ENCODE measurements at regions not wholly inside any gene's neighbourhood (a gene's known extent, or its start where the extent isn't known, plus 50 kb on each side); places are given as distances from the start of the nearest gene placed in this dataset.

DNA sequence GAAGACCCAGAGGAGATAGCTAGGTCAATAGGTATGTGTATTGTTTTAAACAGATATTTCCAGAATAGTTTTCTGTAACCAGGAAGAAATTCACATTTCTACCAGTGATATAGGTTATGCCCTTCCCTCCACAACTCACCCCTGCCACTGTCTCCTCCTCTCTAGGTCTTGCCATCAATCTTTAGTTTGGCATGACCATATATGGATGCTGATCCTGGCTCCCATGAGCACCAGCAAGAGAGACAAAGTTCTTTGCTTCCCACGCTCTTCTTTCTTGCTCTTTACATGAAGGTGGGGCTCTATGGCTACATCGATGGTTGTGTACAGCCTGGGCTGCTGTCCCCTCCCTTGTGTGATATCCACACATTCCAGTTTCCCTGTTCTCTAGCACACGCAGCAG lies 459.4 kb upstream of the ID4 start:
- Histone ChIP-seq H3K36me3 (ENCODE audit: control insufficient read depth, insufficient read depth, low read length) (no peaks in the 10 kb centered on the region), H3K4me1 (no peaks in the 10 kb centered on the region), H3K4me2 (ENCODE audit: low read length) (no peak overlapping the region), H3K27me3 (ENCODE audit: control insufficient read depth, insufficient read depth, low read length) (no peaks in the 10 kb centered on the region), H3K9me3 (ENCODE audit: control insufficient read depth, low read length) (no peaks in the 10 kb centered on the region), H3K79me2 (no peaks in the 10 kb centered on the region), H3K4me3 (ENCODE audit: low read depth, low read length) (no peak overlapping the region), H3K9ac (no peak overlapping the region), H2AFZ (no peak overlapping the region), H3K27ac (no peak overlapping the region)
- TF ChIP-seq, protein P1, sequence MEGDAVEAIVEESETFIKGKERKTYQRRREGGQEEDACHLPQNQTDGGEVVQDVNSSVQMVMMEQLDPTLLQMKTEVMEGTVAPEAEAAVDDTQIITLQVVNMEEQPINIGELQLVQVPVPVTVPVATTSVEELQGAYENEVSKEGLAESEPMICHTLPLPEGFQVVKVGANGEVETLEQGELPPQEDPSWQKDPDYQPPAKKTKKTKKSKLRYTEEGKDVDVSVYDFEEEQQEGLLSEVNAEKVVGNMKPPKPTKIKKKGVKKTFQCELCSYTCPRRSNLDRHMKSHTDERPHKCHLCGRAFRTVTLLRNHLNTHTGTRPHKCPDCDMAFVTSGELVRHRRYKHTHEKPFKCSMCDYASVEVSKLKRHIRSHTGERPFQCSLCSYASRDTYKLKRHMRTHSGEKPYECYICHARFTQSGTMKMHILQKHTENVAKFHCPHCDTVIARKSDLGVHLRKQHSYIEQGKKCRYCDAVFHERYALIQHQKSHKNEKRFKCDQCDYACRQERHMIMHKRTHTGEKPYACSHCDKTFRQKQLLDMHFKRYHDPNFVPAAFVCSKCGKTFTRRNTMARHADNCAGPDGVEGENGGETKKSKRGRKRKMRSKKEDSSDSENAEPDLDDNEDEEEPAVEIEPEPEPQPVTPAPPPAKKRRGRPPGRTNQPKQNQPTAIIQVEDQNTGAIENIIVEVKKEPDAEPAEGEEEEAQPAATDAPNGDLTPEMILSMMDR (IDR thresholded peaks at IDR 0.05), result no peak

DNA sequence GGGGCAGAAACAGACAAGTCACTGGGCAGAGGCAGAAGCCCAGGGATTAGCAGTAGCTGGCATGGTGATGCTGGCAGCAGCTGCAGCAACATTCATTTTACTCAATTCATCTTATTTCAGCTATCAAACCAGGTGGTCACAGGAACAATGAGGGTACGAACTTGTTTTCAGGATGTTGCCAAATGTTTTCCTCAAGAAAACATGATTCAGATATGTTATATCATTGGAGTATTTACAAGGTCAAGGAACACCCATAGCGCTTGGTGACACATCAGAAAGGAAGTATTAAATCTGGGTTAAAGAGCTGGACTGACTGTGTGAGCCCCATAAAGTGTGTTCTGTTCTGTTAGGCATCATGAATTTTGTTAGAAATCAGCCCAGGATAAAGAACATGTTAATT lies 456.9 kb upstream of the ID4 start:
- H3K36me3 ChIP-seq (ENCODE audit: control insufficient read depth, insufficient read depth, low read length), result no peaks in the 10 kb centered on the region
- H2AFZ ChIP-seq, result no peak overlapping the region
- H3K4me3 ChIP-seq (ENCODE audit: low read depth, low read length), result no peak overlapping the region
- no peaks in the 10 kb centered on the region for H3K9me3 ChIP-seq (ENCODE audit: control insufficient read depth, low read length)
- no peak overlapping the region for H3K9ac ChIP-seq
- TF ChIP-seq, protein P1 (IDR thresholded peaks at IDR 0.05), result no peak
- H3K27me3 ChIP-seq (ENCODE audit: control insufficient read depth, insufficient read depth, low read length), result no peaks in the 10 kb centered on the region
- H3K79me2 ChIP-seq, result no peaks in the 10 kb centered on the region
- H3K4me1 ChIP-seq, result no peaks in the 10 kb centered on the region
- no peak overlapping the region for H3K27ac ChIP-seq
- H3K4me2 ChIP-seq (ENCODE audit: low read length), result no peak overlapping the region

DNA sequence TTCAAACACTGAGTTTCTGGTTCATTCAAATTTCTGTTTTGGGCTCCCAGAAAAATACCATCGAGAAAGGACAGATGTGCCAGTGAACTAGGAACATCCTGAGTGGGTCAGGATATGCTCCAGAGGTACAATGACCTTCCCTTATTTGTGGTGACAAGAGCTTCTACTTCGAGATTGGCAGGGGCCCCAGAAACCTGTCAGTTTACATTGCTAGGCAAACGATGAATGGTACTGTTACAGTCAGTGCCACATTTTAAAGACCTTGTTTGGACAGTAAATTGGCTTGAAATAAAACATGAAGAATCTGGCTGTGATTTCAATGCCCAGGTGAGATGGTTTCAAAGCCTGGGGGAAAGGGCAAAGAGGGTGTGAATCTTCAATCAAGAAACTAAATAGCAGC lies 454.5 kb upstream of the ID4 start:
- no peak overlapping the region for H2AFZ ChIP-seq
- no peak overlapping the region for H3K4me2 ChIP-seq (ENCODE audit: low read length)
- H3K4me3 ChIP-seq (ENCODE audit: low read depth, low read length), result no peak overlapping the region
- H3K27ac ChIP-seq, result no peak overlapping the region
- no peaks in the 10 kb centered on the region for H3K79me2 ChIP-seq
- no peaks in the 10 kb centered on the region for H3K27me3 ChIP-seq (ENCODE audit: control insufficient read depth, insufficient read depth, low read length)
- H3K4me1 ChIP-seq, result no peaks in the 10 kb centered on the region
- TF ChIP-seq, protein P1 (IDR thresholded peaks at IDR 0.05), result no peak
- H3K9ac ChIP-seq, result no peak overlapping the region
- no peaks in the 10 kb centered on the region for H3K36me3 ChIP-seq (ENCODE audit: control insufficient read depth, insufficient read depth, low read length)
- no peaks in the 10 kb centered on the region for H3K9me3 ChIP-seq (ENCODE audit: control insufficient read depth, low read length)

DNA sequence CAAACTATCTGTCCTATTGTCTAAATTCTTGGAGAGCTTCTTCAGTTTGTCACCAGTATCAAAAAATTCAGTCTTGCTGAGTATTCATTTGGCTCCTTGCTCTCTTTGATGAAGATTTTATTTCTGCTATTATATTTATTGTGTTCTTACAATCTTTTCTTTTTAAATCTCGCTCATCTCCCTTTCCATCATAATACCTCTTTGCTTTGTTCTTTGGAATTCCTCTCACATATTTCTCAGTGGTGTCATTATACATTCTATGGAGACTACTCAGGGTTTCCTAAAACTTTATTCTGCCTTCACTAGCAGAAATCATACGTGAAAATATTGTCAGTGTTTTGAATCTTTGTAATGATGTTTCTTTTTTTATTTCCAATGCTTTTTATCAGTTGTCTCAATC lies 445.2 kb upstream of the ID4 start:
- Histone ChIP-seq H3K9me3 (ENCODE audit: control insufficient read depth, low read length) (no peaks in the 10 kb centered on the region), H3K79me2 (no peaks in the 10 kb centered on the region), H3K27ac (no peak overlapping the region), H3K4me2 (ENCODE audit: low read length) (no peak overlapping the region), H3K9ac (no peak overlapping the region), H3K4me3 (ENCODE audit: low read depth, low read length) (no peak overlapping the region), H3K36me3 (ENCODE audit: control insufficient read depth, insufficient read depth, low read length) (no peaks in the 10 kb centered on the region), H2AFZ (no peak overlapping the region), H3K4me1 (no peaks in the 10 kb centered on the region), H3K27me3 (ENCODE audit: control insufficient read depth, insufficient read depth, low read length) (no peaks in the 10 kb centered on the region)
- TF ChIP-seq, protein P1 (IDR thresholded peaks at IDR 0.05), result no peak

DNA sequence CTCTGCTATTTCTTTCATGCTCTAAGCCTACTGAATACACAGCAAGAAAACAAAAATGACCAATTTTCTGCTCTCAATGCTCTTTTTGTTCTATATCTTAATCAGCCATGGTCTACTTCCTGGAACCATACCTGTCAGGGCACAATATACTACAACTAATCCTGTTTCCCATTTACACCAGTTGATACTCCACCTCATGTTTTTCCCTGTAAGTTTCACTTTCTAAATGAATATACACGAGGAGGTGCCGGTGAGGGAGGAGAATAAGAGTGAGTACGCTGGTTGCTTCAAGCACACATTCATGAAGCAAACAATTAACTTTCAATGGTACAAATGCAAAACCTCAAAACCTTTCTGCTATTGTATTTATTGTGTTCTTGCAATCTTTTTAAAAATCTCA lies 443.1 kb upstream of the ID4 start:
- Histone ChIP-seq H3K27ac (no peak overlapping the region), H3K4me2 (ENCODE audit: low read length) (no peak overlapping the region), H3K9me3 (ENCODE audit: control insufficient read depth, low read length) (no peaks in the 10 kb centered on the region), H3K36me3 (ENCODE audit: control insufficient read depth, insufficient read depth, low read length) (no peaks in the 10 kb centered on the region), H3K27me3 (ENCODE audit: control insufficient read depth, insufficient read depth, low read length) (no peaks in the 10 kb centered on the region), H3K4me3 (ENCODE audit: low read depth, low read length) (no peak overlapping the region), H3K4me1 (no peaks in the 10 kb centered on the region), H3K9ac (no peak overlapping the region), H2AFZ (no peak overlapping the region), H3K79me2 (no peaks in the 10 kb centered on the region)
- TF ChIP-seq, protein P1 (IDR thresholded peaks at IDR 0.05), result no peak

Data from parathyroid adenoma (tissue), 2 donors.